RPMI8226 (cell line): ENCODE measurements at regions not wholly inside any gene's neighbourhood (a gene's known extent, or its start where the extent isn't known, plus 50 kb on each side); places are given as distances from the start of the nearest gene placed in this dataset.

Experiments
- DNase-seq: peaks from one replicate; pipeline ENCODE4 v3.0.0-alpha.2; 2015

- DNase-seq = no peak
Measured at GRCh38 chr3:31439890-31440750, 92.6 kb upstream of the STT3B start.

- no peak for DNase-seq
Measured at GRCh38 chr3:31440878-31441277, 91.8 kb upstream of the STT3B start.

- peak; percentile 80 for DNase-seq
Measured at GRCh38 chr3:31442755-31443154, 90.0 kb upstream of the STT3B start.

- peak; percentile 70 for DNase-seq
Measured at GRCh38 chr3:31444220-31445142, 88.2 kb upstream of the STT3B start.

- no peak for DNase-seq
Measured at GRCh38 chr3:31445701-31446100, 87.0 kb upstream of the STT3B start.

GRCh38 chr3:31448035-31448881 lies 84.5 kb upstream of the STT3B start:
- peak; percentile 55 for DNase-seq

- DNase-seq = no peak
Measured at GRCh38 chr3:31448882-31449243, 83.9 kb upstream of the STT3B start.

- DNase-seq = no peak
Measured at GRCh38 chr3:31449318-31449717, 83.4 kb upstream of the STT3B start.

GRCh38 chr3:31450345-31450744 lies 82.4 kb upstream of the STT3B start:
- DNase-seq = no peak

GRCh38 chr3:31452495-31453106 lies 80.1 kb upstream of the STT3B start:
- DNase-seq = no peak

GRCh38 chr3:31453430-31453829 lies 79.3 kb upstream of the STT3B start:
- DNase-seq = no peak

- no peak for DNase-seq
Measured at GRCh38 chr3:31455524-31455923, 77.2 kb upstream of the STT3B start.

GRCh38 chr3:31456373-31456772 lies 76.4 kb upstream of the STT3B start:
- DNase-seq = no peak

GRCh38 chr3:31461426-31461825 lies 71.3 kb upstream of the STT3B start:
- DNase-seq = no peak

GRCh38 chr3:31462050-31462569 lies 70.6 kb upstream of the STT3B start:
- DNase-seq = peak; percentile 87

GRCh38 chr3:31465999-31466398 lies 66.7 kb upstream of the STT3B start:
- DNase-seq = no peak

- DNase-seq = no peak
Measured at GRCh38 chr3:31466866-31467265, 65.9 kb upstream of the STT3B start.

- DNase-seq = no peak
Measured at GRCh38 chr3:31468433-31468832, 64.3 kb upstream of the STT3B start.

GRCh38 chr3:31469385-31469784 lies 63.3 kb upstream of the STT3B start:
- no peak for DNase-seq

GRCh38 chr3:31472479-31473390 lies 60.0 kb upstream of the STT3B start:
- DNase-seq = no peak

GRCh38 chr3:31476209-31476608 lies 56.5 kb upstream of the STT3B start:
- DNase-seq = no peak
